ENCODE measurements at regions not wholly inside any gene's neighbourhood (a gene's known extent, or its start where the extent isn't known, plus 50 kb on each side); places are given as distances from the start of the nearest gene placed in this dataset.

- CTCF ChIA-PET, result no interaction called here
- no peaks in the 10 kb centered on the region for H3K27me3 ChIP-seq (ENCODE audit: insufficient read depth)
- no peaks in the 10 kb centered on the region for H3K9me3 ChIP-seq
- H3K9me2 ChIP-seq, result no peaks in the 10 kb centered on the region
- H2AFZ ChIP-seq (ENCODE audit: low read depth), result no peak overlapping the region
- no peak for DNase-seq
- no peaks in the 10 kb centered on the region for H3F3A ChIP-seq (replicated peaks; ENCODE audit: insufficient read depth)
- H3K4me2 ChIP-seq, result no peak overlapping the region
- POLR2A ChIA-PET, result no interaction called here
- H3K9ac ChIP-seq, result no peak overlapping the region
- TF ChIP-seq NFIC (IDR thresholded peaks at IDR 0.05; ENCODE audit: borderline replicate concordance) (no peak), EP300 (IDR thresholded peaks at IDR 0.05; ENCODE audit: borderline replicate concordance in 1 of 2, low read depth in 1 of 2, low read length in 1 of 2) (no peak), IRF3 (IDR thresholded peaks at IDR 0.05; ENCODE audit: low read depth, low read length) (no peak), NRF1 (IDR thresholded peaks at IDR 0.05; ENCODE audit: low read depth, low read length) (no peak), FOSL2 (IDR thresholded peaks at IDR 0.05; ENCODE audit: borderline replicate concordance, low read depth) (no peak), TAF1 (IDR thresholded peaks at IDR 0.05; ENCODE audit: borderline replicate concordance, low read depth, low read length) (no peak), ZBTB33 (IDR thresholded peaks at IDR 0.05; ENCODE audit: borderline replicate concordance, low read depth) (no peak), MXI1 (IDR thresholded peaks at IDR 0.05; ENCODE audit: low read depth, low read length) (no peak), REST (IDR thresholded peaks at IDR 0.05; ENCODE audit: low read depth, low read length) (no peak)
- 83% methylated on average over 7 of the region's 17 CpGs for WGBS (ENCODE audit: low lambda C conversion rate)
- H3K27ac ChIP-seq (ENCODE audit: low read depth in 2 of 2, low read length in 1 of 2), result no peak overlapping the region
- H4K20me1 ChIP-seq (ENCODE audit: insufficient read depth), result no peaks in the 10 kb centered on the region
- H3K36me3 ChIP-seq (replicated peaks in 1 of 2; ENCODE audit: control insufficient read depth in 1 of 2, insufficient read depth in 2 of 2, low read length in 1 of 2), result no peaks in the 10 kb centered on the region
- peaks cover 0 to 9% of the 10 kb centered on the region in 2 experiments; a peak in 1 of 4 replicates for H3K4me1 ChIP-seq (ENCODE audit: control insufficient read depth in 1 of 2, insufficient read depth in 2 of 2, low read depth in 1 of 2, low read length in 1 of 2)
- no peaks in the 10 kb centered on the region for H3K79me2 ChIP-seq (ENCODE audit: insufficient read depth)
- no peak overlapping the region for H3K4me3 ChIP-seq (ENCODE audit: low read depth in 2 of 2, low read length in 1 of 2)
Observed at GRCh38 chr21:43322311-43322710, 104.6 kb downstream of the SIK1 start.

GRCh38 chr21:43321611-43322010, 105.3 kb downstream of the SIK1 start:
- Histone ChIP-seq H3F3A (replicated peaks; ENCODE audit: insufficient read depth) (no peaks in the 10 kb centered on the region), H3K79me2 (ENCODE audit: insufficient read depth) (no peaks in the 10 kb centered on the region), H3K9me3 (no peaks in the 10 kb centered on the region), H2AFZ (ENCODE audit: low read depth) (no peak overlapping the region), H4K20me1 (ENCODE audit: insufficient read depth) (no peaks in the 10 kb centered on the region), H3K9me2 (no peaks in the 10 kb centered on the region), H3K4me1 (ENCODE audit: control insufficient read depth in 1 of 2, insufficient read depth in 2 of 2, low read depth in 1 of 2, low read length in 1 of 2) (peaks cover 0 to 9% of the 10 kb centered on the region in 2 experiments; a peak in 1 of 4 replicates), H3K9ac (no peak overlapping the region), H3K4me3 (ENCODE audit: low read depth in 2 of 2, low read length in 1 of 2) (no peak overlapping the region), H3K27me3 (ENCODE audit: insufficient read depth) (no peaks in the 10 kb centered on the region), H3K4me2 (no peak overlapping the region), H3K27ac (ENCODE audit: low read depth in 2 of 2, low read length in 1 of 2) (no peak overlapping the region), H3K36me3 (replicated peaks in 1 of 2; ENCODE audit: control insufficient read depth in 1 of 2, insufficient read depth in 2 of 2, low read length in 1 of 2) (no peaks in the 10 kb centered on the region)
- ChIA-PET POLR2A (no interaction called here), CTCF (no interaction called here)
- no peak for DNase-seq
- WGBS (ENCODE audit: low lambda C conversion rate), result 56% methylated on average over 5 of the region's 9 CpGs
- no peak for TF ChIP-seq USF2 (IDR thresholded peaks at IDR 0.05; ENCODE audit: borderline replicate concordance, low read depth, low read length)
- TF ChIP-seq RCOR1 (IDR thresholded peaks at IDR 0.05; ENCODE audit: low read length), result no peak
- TF ChIP-seq NFIC (IDR thresholded peaks at IDR 0.05; ENCODE audit: borderline replicate concordance), result no peak
- TF ChIP-seq NRF1 (IDR thresholded peaks at IDR 0.05; ENCODE audit: low read depth, low read length), result no peak
- TF ChIP-seq MAX (IDR thresholded peaks at IDR 0.05; ENCODE audit: low read depth), result no peak
- TF ChIP-seq FOXJ3 (CRISPR knock-in tag; IDR thresholded peaks at IDR 0.05), result no peak
- TF ChIP-seq SMC3 (IDR thresholded peaks at IDR 0.05; ENCODE audit: low read depth, low read length), result no peak
- no peak for TF ChIP-seq EZH2phosphoT487 (IDR thresholded peaks at IDR 0.05; ENCODE audit: borderline replicate concordance, low read depth)
- no peak for TF ChIP-seq TCF12 (IDR thresholded peaks at IDR 0.05)
- no peak for TF ChIP-seq EP300 (IDR thresholded peaks at IDR 0.05; ENCODE audit: borderline replicate concordance in 1 of 2, low read depth in 1 of 2, low read length in 1 of 2)
- TF ChIP-seq TAF1 (IDR thresholded peaks at IDR 0.05; ENCODE audit: borderline replicate concordance, low read depth, low read length), result no peak
- no peak for TF ChIP-seq POLR2AphosphoS5 (IDR thresholded peaks at IDR 0.05; ENCODE audit: low read depth, low read length)

All from SK-N-SH (cell line).